ENCODE measurements at regions not wholly inside any gene's neighbourhood (a gene's known extent, or its start where the extent isn't known, plus 50 kb on each side); places are given as distances from the start of the nearest gene placed in this dataset.
"Not testable (repeated sequence)": the region's sequence is repeated elsewhere in the genome, so short reads cannot be mapped to it uniquely, and the experiment has no call there.

DNA sequence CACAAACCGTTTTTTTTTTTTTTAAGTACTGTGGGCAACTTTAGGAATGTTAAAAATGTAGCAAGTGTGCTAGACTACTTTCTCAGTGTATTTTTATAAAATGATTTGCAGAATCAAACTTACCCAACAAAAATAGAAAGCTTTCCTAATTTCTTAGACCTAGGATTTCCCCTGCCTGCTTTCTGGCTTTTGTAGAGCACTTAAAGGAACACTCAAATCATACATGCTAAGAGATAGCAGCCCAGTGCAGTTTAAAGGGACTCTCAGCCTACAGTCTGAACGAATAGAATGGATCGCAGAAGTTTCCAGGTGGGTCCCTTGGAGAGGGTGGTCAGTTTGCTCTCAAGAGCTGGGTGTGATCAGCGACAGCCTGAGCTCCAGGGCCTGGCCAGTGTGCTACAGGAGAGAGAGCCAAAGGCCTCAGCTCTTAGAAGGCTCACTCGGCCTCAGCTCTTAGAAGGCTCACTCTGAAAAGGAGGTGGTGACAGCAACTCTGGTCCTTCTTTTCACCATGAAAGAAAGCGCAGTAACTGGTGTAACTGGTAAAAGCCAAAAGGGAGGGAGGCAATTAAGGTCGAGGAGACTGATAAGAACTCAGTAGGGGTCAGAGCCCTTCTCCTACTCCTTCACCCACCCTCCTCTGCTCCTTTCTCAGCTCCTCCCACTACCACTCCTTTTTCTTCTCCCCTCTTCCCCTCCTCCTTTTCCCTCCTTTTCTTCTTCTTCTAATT lies 142.4 kb downstream of the ZFP64 start:
- DNase-seq = no peak

DNA sequence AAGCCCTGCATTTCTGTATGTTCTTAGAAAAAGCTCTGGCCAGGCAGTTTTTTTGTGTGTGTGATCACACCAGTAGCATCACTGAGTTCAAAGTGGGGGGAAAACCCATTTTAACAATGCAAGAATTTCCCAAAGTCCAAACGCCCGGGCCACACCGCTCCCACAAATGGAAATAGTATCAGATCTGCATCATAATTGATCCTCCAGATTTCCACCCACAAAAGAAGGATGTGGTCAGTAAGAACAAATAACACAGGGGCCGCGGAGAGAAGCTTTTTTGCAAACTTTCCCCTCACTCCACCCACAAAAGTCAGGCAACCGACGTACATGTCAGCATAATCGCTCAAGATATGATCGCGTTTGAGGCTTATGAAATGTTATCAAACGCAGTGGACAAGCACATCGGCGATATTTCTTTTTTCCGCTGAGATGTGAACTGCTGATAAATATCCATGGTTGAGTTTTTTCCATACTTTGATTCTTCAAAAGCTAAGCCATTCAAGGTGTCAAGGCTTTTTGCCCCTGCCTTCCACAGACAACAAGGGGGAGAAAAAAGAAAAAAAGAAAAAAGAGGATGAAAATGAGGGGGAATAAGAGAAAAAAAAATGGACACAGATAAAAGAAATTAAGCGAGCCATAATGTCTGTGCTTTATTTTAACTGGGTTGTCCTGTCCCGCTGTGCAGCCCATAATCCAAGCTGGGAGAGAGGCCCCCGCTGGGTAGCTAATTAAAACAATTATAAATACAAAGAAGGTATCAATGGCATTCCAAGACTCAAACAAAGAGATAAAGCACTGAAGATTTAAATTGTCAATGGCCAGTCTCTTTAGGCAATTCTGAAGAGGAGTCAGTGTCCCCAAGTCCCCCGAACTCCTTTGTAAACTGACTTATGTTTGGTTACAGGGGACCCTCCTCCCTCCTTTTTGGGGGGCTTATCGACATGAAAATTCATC lies 143.5 kb downstream of the ZFP64 start:
- DNase-seq = no peak

DNA sequence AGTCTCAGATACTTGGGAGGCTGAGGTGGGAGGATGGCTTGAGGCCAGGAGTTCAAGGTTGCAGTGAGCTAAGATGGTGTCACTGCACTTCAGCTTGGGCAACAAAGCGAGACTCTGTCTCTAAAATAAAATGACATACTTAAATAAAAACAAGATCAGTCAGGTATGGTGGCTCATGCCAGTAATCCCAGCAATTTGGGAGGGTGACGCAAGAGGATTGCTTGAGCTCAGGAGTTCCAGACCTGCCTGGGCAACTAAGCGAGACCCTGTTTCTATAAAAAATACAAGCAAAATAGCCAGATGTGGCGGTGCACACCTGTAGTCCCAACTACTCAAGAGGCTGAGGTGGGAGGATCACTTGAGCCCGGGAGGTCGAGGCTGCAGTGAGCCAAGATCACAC lies 149.6 kb downstream of the ZFP64 start:
- no peak for DNase-seq

DNA sequence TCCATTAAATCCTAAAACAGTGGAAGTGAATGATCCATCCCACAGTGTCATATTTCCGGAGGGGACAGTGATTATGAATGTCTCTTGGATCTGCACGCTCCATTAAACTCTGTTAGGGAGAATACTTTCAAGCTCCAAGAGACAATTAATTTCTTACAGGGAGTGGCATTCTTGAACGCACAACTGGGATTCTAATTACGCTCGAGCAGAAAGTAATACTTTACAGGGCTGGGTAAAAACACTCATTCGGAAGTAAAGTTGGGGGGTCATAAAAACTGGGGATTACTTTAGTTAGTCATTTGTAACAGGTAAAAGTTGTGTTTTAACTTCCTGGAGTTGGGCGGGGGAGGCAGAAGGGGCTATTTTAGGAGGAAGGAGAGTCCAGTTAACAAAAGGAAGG lies 151.8 kb downstream of the ZFP64 start:
- DNase-seq = no peak

GRCh38 chr20:52038632-52039031 lies 152.9 kb downstream of the ZFP64 start:
- not testable (repeated sequence) for DNase-seq

DNA sequence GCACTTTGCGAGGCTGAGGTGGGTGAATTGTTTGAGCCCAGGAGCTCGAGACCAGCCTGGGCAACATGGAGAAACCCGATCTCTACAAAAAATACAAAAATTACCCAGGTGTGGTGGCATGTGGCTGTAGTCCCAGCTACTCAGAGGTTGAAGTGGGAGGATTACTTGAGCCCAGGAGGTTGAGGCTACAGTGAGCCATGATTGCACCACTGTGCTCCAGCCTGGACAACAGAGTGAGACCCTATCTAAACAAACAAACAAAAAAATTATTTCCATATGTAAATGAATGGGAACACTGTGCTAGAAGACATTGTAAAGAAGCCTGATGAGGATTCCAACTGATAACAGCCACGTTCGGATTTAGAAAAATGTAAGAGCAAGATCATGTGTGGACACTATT lies 154.2 kb downstream of the ZFP64 start:
- DNase-seq = no peak

- DNase-seq = no peak
Observed at GRCh38 chr20:52035977-52036376, 155.6 kb downstream of the ZFP64 start.

GRCh38 chr20:52035498-52035897 lies 156.1 kb downstream of the ZFP64 start:
- DNase-seq = no peak

- no peak for DNase-seq
Observed at GRCh38 chr20:52034581-52034980, 157.0 kb downstream of the ZFP64 start.

- DNase-seq = no peak
Observed at GRCh38 chr20:52033313-52033712, 158.3 kb downstream of the ZFP64 start.

- not testable (repeated sequence) for DNase-seq
Observed at GRCh38 chr20:52032304-52032683, 159.3 kb downstream of the ZFP64 start.

- DNase-seq = no peak
Observed at GRCh38 chr20:52031563-52032303, 159.8 kb downstream of the ZFP64 start.

- DNase-seq = no peak
Observed at GRCh38 chr20:52031206-52031562, 160.4 kb downstream of the ZFP64 start.

GRCh38 chr20:52029129-52029528 lies 162.4 kb downstream of the ZFP64 start:
- not testable (repeated sequence) for DNase-seq

- no peak for DNase-seq
Observed at GRCh38 chr20:52025938-52026337, 165.6 kb downstream of the ZFP64 start.

DNA sequence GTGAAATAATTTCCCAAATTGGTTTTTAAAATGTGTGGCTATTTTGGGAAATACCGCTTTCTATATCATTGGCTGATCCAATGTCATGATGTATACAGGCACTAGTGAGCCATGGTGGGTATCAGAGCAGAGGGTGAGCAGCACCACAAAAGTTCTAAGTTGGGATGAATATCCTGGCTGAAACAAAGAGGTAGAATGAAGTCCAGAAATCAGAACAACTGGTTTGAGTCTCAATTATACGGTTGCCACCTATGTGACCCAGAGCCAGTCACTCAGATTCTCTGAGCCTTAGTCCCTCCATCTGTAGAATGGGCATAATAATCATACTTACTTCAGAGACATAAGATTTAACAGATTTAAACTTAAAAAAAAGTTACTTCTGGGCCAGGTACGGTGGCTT lies 172.3 kb downstream of the ZFP64 start:
- no peak for DNase-seq

DNA sequence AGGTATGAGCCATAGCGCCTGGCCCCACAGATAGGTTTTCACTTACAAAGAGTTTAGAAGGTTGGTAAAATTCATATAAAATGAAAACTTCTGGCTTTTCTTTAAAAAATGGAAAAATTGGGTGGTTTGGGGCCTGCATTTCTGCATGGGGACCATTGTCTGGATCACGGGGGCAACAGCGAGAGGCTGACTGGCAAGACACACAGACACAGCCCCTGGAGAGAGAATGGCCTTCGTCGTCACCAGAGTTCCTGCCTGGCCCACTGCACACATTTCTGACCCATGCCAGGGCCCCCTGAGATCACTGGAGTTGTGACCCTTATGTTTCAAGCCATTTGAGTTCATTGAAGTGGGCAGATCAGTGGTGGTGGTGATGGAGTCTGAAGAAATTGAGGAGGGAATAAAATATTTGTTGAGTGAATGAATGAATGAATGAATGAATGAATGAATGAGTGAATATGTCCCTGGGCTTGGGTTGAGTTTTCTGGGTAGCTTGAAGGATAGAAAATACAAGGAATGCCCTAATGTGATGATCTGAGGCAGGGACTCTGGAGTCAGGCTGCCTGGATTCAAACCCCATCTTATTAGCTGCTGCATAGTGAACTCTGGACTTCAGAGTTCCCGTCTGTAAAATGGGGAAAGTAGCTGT lies 173.8 kb downstream of the ZFP64 start:
- DNase-seq = no peak

DNA sequence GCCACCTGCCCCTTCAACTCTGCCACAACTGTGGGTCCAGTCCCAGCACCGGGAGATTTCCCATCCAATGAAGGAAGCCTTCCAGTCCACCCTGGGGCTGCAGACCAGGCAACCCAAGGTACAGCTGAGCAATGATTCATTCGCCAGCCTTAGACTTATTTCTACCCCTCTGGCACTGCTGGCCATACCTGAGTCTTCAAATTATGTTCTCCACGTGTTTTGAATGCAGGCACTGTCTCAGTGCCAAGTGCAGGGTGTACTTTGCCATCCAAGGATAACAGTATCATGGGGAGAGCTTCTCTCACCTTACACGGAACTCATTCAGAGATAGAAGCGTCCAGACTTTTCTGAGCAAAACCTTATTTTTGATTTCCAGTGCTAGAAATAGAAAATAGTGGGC lies 175.6 kb downstream of the ZFP64 start:
- no peak for DNase-seq

GRCh38 chr20:52015155-52015554 lies 176.4 kb downstream of the ZFP64 start:
- DNase-seq = no peak

- DNase-seq = no peak
Observed at GRCh38 chr20:52012079-52012478, 179.5 kb downstream of the ZFP64 start.

DNA sequence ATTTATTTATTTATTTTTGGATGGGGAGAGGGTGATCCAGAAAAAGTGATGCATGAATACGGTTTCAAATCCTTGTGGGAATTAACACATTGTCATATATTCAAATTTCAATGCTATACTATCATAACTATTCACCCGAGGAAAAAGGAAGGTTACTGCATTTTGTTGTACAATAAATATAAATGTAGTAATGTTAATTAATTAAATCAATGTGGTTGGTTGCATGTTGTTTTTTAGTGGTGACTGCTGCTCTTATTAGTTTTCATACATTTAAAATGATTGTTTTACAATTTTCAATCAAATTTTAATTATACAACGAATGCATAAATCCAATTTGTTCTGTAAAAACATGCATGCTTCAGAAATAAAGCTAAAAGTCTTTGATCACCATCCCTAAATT lies 180.5 kb downstream of the ZFP64 start:
- no peak for DNase-seq

- no peak for DNase-seq
Observed at GRCh38 chr20:52010541-52010940, 181.0 kb downstream of the ZFP64 start.

- DNase-seq = no peak
Observed at GRCh38 chr20:52008874-52009273, 182.7 kb downstream of the ZFP64 start.
